H9 (cell line): ENCODE measurements at regions not wholly inside any gene's neighbourhood (a gene's known extent, or its start where the extent isn't known, plus 50 kb on each side); places are given as distances from the start of the nearest gene placed in this dataset.

Source experiments
- DNase-seq: peaks from one replicate; pipeline ENCODE4 v3.0.0-alpha.2; 2017
- H2AFZ ChIP-seq: one replicate; pipeline ENCODE4 v1.6.1; 2013; ENCODE audit warnings: mild to moderate bottlenecking, low read length, control low read depth, moderate library complexity
- H2AK5ac ChIP-seq: 2 replicates; pipeline ENCODE4 v1.6.1; 2013; ENCODE audit warnings: low read length, control low read depth, mixed read lengths; ENCODE audit not compliant: insufficient read length
- H2BK120ac ChIP-seq: one replicate; pipeline ENCODE4 v1.6.1; 2013; ENCODE audit warnings: low read depth, mild to moderate bottlenecking, low read length, control low read depth, inconsistent platforms; ENCODE audit not compliant: poor library complexity, severe bottlenecking
- H2BK12ac ChIP-seq: 2 replicates; pipeline ENCODE4 v1.6.1; 2013; ENCODE audit warnings: low read length, control low read depth, mixed read lengths, low read depth; ENCODE audit not compliant: insufficient read length
- H2BK15ac ChIP-seq: 2 replicates; pipeline ENCODE4 v1.6.1; 2013; ENCODE audit warnings: low read depth, low read length, control low read depth
- H2BK20ac ChIP-seq: one replicate; pipeline ENCODE4 v1.6.1; 2013; ENCODE audit warnings: low read depth, mild to moderate bottlenecking, low read length, control low read depth, inconsistent platforms; ENCODE audit not compliant: poor library complexity, severe bottlenecking
- H2BK5ac ChIP-seq: 2 replicates; pipeline ENCODE4 v1.6.1; 2013; ENCODE audit warnings: low read length, control low read depth, mixed read lengths; ENCODE audit not compliant: insufficient read length
- H3K14ac ChIP-seq: 2 replicates; pipeline ENCODE4 v1.6.1; 2013; ENCODE audit warnings: low read length, control low read depth; ENCODE audit not compliant: insufficient read depth
- H3K18ac ChIP-seq: 2 replicates; pipeline ENCODE4 v1.6.1; 2013; ENCODE audit warnings: low read depth, mild to moderate bottlenecking, mixed read lengths, low read length, control low read depth; ENCODE audit not compliant: insufficient read length
- H3K23ac ChIP-seq: 2 replicates; pipeline ENCODE4 v1.6.1; 2013; ENCODE audit warnings: low read length, control low read depth, mixed read lengths, low read depth; ENCODE audit not compliant: insufficient read length
- H3K23me2 ChIP-seq: 2 replicates; pipeline ENCODE4 v1.6.1; 2013; ENCODE audit warnings: low read depth, mild to moderate bottlenecking, mixed read lengths, low read length, control low read depth; ENCODE audit not compliant: insufficient read length, poor library complexity, severe bottlenecking
- H3K27ac ChIP-seq: 2 replicates; pipeline ENCODE4 v1.5.1; 2013; ENCODE audit warnings: low read length, control low read depth, mixed read lengths, low read depth; ENCODE audit not compliant: insufficient read length
- H3K27me3 ChIP-seq: 2 replicates; pipeline ENCODE4 v1.6.1; 2013; ENCODE audit warnings: low read length, control low read depth, inconsistent platforms; ENCODE audit not compliant: insufficient read depth
- H3K4ac ChIP-seq: 2 replicates; pipeline ENCODE4 v1.6.1; 2013; ENCODE audit warnings: low read depth, mild to moderate bottlenecking, control low read depth, inconsistent platforms, low read length, moderate library complexity
- H3K4me1 ChIP-seq: 2 replicates; pipeline ENCODE4 v1.6.1; 2013; ENCODE audit warnings: low read length, control low read depth, inconsistent platforms; ENCODE audit not compliant: insufficient read depth
- H3K4me2 ChIP-seq: 2 replicates; pipeline ENCODE4 v1.6.1; 2013; ENCODE audit warnings: low read length, control low read depth, mixed read lengths; ENCODE audit not compliant: insufficient read length, insufficient read depth
- H3K56ac ChIP-seq: 2 replicates; pipeline ENCODE4 v1.6.1; 2013; ENCODE audit warnings: low read depth, mild to moderate bottlenecking, mixed read lengths, low read length, control low read depth; ENCODE audit not compliant: insufficient read length
- H3K79me1 ChIP-seq: 2 replicates; pipeline ENCODE4 v1.6.1; 2013; ENCODE audit warnings: low read depth, mild to moderate bottlenecking, moderate library complexity, low read length, control low read depth, inconsistent platforms; ENCODE audit not compliant: insufficient read depth, poor library complexity, severe bottlenecking
- H3K79me2 ChIP-seq: 2 replicates; pipeline ENCODE4 v1.6.1; 2013; ENCODE audit warnings: low read length, control low read depth, inconsistent platforms; ENCODE audit not compliant: insufficient read depth
- H3K9ac ChIP-seq: 2 replicates; pipeline ENCODE4 v1.6.1; 2013; ENCODE audit warnings: low read length, control low read depth, mixed read lengths; ENCODE audit not compliant: insufficient read length; ENCODE audit errors: extremely low read depth
- H3K9me3 ChIP-seq: one replicate; pipeline ENCODE4 v1.6.1; 2013; ENCODE audit warnings: low read depth, low read length, inconsistent platforms; ENCODE audit not compliant: control insufficient read depth
- H3T11ph ChIP-seq: one replicate; pipeline ENCODE4 v1.6.1; 2013; ENCODE audit warnings: mild to moderate bottlenecking, low read length, control low read depth, inconsistent platforms
- H4K20me1 ChIP-seq: one replicate; pipeline ENCODE4 v1.6.1; 2013; ENCODE audit not compliant: control insufficient read depth, insufficient read length, insufficient read depth
- H4K5ac ChIP-seq: 2 replicates; pipeline ENCODE4 v1.6.1; 2013; ENCODE audit warnings: low read depth, mild to moderate bottlenecking, mixed read lengths, low read length, control low read depth; ENCODE audit not compliant: insufficient read length
- H4K8ac ChIP-seq: replicated peaks from 2 replicates; pipeline ENCODE4 v1.6.1; 2013; ENCODE audit warnings: low read length, control low read depth, mixed read lengths, low read depth; ENCODE audit not compliant: insufficient read length
- H4K91ac ChIP-seq: 2 replicates; pipeline ENCODE4 v1.6.1; 2013; ENCODE audit warnings: low read depth, mild to moderate bottlenecking, moderate library complexity, mixed read lengths, low read length, control low read depth; ENCODE audit not compliant: insufficient read length
- H3K27ac Mint-ChIP-seq, 3 experiments: 2 replicates in 2 of 3; 3 replicates in 1 of 3; pipeline ENCODE4 v1.8.0; 2020 to 2021; ENCODE audit warnings: mixed read lengths in 3 of 3, mild to moderate bottlenecking in 1 of 3, moderate library complexity in 1 of 3
- H3K27me3 Mint-ChIP-seq: 2 replicates; pipeline ENCODE4 v1.8.0; 2021; ENCODE audit warnings: low read depth, mild to moderate bottlenecking, moderate library complexity, mixed read lengths
- H3K36me3 Mint-ChIP-seq, 3 experiments: 2 replicates in 2 of 3; 3 replicates in 1 of 3; pipeline ENCODE4 v1.8.0; 2020 to 2021; ENCODE audit warnings: low read depth in 3 of 3, mixed read lengths in 3 of 3; ENCODE audit not compliant: insufficient read depth in 1 of 3
- H3K4me1 Mint-ChIP-seq, 2 experiments: 2 replicates each; pipeline ENCODE4 v1.8.0; 2020; ENCODE audit warnings: mixed read lengths in 2 of 2
- H3K4me3 Mint-ChIP-seq, 2 experiments: 2 replicates in 1 of 2; 3 replicates in 1 of 2; pipeline ENCODE4 v1.8.0; 2020 to 2021; ENCODE audit warnings: mild to moderate bottlenecking in 2 of 2, mixed read lengths in 2 of 2, moderate library complexity in 1 of 2
- H3K9me3 Mint-ChIP-seq, 2 experiments: 2 replicates in 1 of 2; 3 replicates in 1 of 2; pipeline ENCODE4 v1.8.0; 2020; ENCODE audit warnings: mild to moderate bottlenecking in 2 of 2, mixed read lengths in 2 of 2, moderate library complexity in 1 of 2
- WGBS: extraction: QIAGEN DNeasy Blood & Tissue Kit; methylation state at CpG from one replicate; pipeline ENCODE4 v1.1.7; 2013; ENCODE audit warnings: missing lambda C conversion rate, low lambda C conversion rate, mixed read lengths; ENCODE audit not compliant: insufficient read length; ENCODE audit errors: extremely low coverage; 5-methylcytosine and 5-hydroxymethylcytosine counted together
- TF ChIP-seq, protein P1 (sequence below): fragments of 200-600 bp; sonication (generic); conservative IDR thresholded peaks from 3 replicates; pipeline ENCODE4 v1.8.0; 2021; ENCODE audit warnings: antibody characterized with exemption, mild to moderate bottlenecking

DNA sequence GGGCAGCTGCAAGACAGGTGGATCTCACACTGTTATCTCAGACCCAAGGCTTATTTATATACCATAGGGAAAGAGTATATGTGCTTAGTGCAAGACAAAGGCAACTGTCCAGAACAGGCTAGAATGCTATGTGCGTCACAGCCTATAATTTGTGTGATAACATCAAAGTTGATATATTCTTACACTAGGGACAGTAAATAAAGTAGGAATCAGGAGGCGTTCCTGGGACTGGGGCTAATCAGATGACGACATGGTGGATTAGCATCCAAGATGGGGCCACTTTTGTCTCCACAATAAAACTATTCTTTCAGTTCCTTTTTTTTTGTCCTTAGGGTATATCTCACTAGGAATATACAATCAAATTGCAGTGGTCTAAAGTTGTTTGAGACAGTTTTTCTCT lies 54.9 kb upstream of the IER3 start:
- no peak overlapping the region for H3K4me3 Mint-ChIP-seq
- Histone ChIP-seq H2AK5ac (no peak overlapping the region), H4K91ac (no peak overlapping the region), H4K20me1 (no peaks in the 10 kb centered on the region), H3K56ac (no peak overlapping the region), H3K23me2 (no peaks in the 10 kb centered on the region), H2BK20ac (no peak overlapping the region), H3K79me2 (no peaks in the 10 kb centered on the region), H3K9ac (no peak overlapping the region), H3K79me1 (no peaks in the 10 kb centered on the region), H2AFZ (no peak overlapping the region), H4K5ac (no peak overlapping the region), H3K14ac (no peak overlapping the region), H2BK5ac (no peak overlapping the region), H3K9me3 (no peaks in the 10 kb centered on the region), H3K27me3 (no peaks in the 10 kb centered on the region; the same call in 1 of the 2 replicates), H3K4me2 (no peak overlapping the region), H3K23ac (no peak overlapping the region), H2BK15ac (no peak overlapping the region), H3K27ac (no peak overlapping the region), H2BK12ac (no peak overlapping the region), H3T11ph (no peak overlapping the region), H4K8ac (no peak overlapping the region), H3K4me1 (no peaks in the 10 kb centered on the region), H3K4ac (no peak overlapping the region), H2BK120ac (no peak overlapping the region), H3K18ac (no peak overlapping the region)
- no peak for DNase-seq
- no peak overlapping the region for H3K27ac Mint-ChIP-seq
- WGBS, result no CpG with 5 or more reads among the region's 3 CpGs
- H3K36me3 Mint-ChIP-seq, result peaks cover 0 to under 1% (median 0%) of the 10 kb centered on the region in 3 experiments; a peak in 1 of 7 replicates
- TF ChIP-seq, protein P1, sequence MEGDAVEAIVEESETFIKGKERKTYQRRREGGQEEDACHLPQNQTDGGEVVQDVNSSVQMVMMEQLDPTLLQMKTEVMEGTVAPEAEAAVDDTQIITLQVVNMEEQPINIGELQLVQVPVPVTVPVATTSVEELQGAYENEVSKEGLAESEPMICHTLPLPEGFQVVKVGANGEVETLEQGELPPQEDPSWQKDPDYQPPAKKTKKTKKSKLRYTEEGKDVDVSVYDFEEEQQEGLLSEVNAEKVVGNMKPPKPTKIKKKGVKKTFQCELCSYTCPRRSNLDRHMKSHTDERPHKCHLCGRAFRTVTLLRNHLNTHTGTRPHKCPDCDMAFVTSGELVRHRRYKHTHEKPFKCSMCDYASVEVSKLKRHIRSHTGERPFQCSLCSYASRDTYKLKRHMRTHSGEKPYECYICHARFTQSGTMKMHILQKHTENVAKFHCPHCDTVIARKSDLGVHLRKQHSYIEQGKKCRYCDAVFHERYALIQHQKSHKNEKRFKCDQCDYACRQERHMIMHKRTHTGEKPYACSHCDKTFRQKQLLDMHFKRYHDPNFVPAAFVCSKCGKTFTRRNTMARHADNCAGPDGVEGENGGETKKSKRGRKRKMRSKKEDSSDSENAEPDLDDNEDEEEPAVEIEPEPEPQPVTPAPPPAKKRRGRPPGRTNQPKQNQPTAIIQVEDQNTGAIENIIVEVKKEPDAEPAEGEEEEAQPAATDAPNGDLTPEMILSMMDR, result no peak
- H3K9me3 Mint-ChIP-seq, result no peaks in the 10 kb centered on the region
- peaks cover 27% of the 10 kb centered on the region for H3K27me3 Mint-ChIP-seq
- no peaks in the 10 kb centered on the region for H3K4me1 Mint-ChIP-seq
